Keratinocyte (primary cell): ENCODE measurements at regions not wholly inside any gene's neighbourhood (a gene's known extent, or its start where the extent isn't known, plus 50 kb on each side); places are given as distances from the start of the nearest gene placed in this dataset.
"Not testable (repeated sequence)": the region's sequence is repeated elsewhere in the genome, so short reads cannot be mapped to it uniquely, and the experiment has no call there.

Experiments
- DNase-seq: peaks from one replicate; pipeline ENCODE4 v3.0.0-alpha.2; 2011; ENCODE audit warnings: low read depth, missing footprints, low spot score
- FAIRE-seq: peaks from 2 replicates; lab custom pipeline; 2011; peaks lifted over from hg19 to GRCh38; lab: Jason Lieb, UNC
- H2AFZ ChIP-seq: 2 replicates; pipeline ENCODE4 v1.6.0; 2012; ENCODE audit warnings: low read length, control low read depth, inconsistent platforms; ENCODE audit not compliant: control insufficient read depth
- H3K27ac ChIP-seq: 2 replicates; pipeline ENCODE4 v1.5.1; 2011; ENCODE audit warnings: low read length; ENCODE audit not compliant: control insufficient read depth, insufficient read depth
- H3K27me3 ChIP-seq: 3 replicates; pipeline ENCODE4 v1.6.0; 2011; ENCODE audit warnings: low read length; ENCODE audit not compliant: control insufficient read depth, insufficient read depth; ENCODE audit errors: extremely low read depth
- H3K36me3 ChIP-seq, 2 experiments: 2 replicates in 1 of 2; 3 replicates in 1 of 2; pipeline ENCODE4 v1.5.1; 2011; ENCODE audit warnings: low read length in 2 of 2, mild to moderate bottlenecking in 1 of 2; ENCODE audit not compliant: control insufficient read depth in 2 of 2, insufficient read depth in 2 of 2; ENCODE audit errors: extremely low read depth in 1 of 2
- H3K4me1 ChIP-seq: 3 replicates; pipeline ENCODE4 v1.5.1; 2011; ENCODE audit warnings: low read length; ENCODE audit not compliant: control insufficient read depth, insufficient read depth; ENCODE audit errors: extremely low read depth
- H3K4me2 ChIP-seq: 3 replicates; pipeline ENCODE4 v1.6.0; 2011; ENCODE audit warnings: low read depth, low read length; ENCODE audit not compliant: control insufficient read depth, insufficient read depth; ENCODE audit errors: extremely low read depth
- H3K4me3 ChIP-seq, 3 experiments: fragments of 200-600 bp in 1 of 3; sonication (generic) in 1 of 3; 2 replicates in 2 of 3; 3 replicates in 1 of 3; pipeline ENCODE4 v1.5.1; 2011 to 2016; ENCODE audit warnings: low read length in 3 of 3, mild to moderate bottlenecking in 3 of 3, control low read depth in 2 of 3, inconsistent platforms in 1 of 3, low read depth in 1 of 3, mixed read lengths in 1 of 3, mixed run types in 1 of 3, moderate library complexity in 1 of 3; ENCODE audit not compliant: control insufficient read depth in 2 of 3, insufficient read depth in 2 of 3; ENCODE audit errors: extremely low read depth in 1 of 3
- H3K79me2 ChIP-seq: 2 replicates; pipeline ENCODE4 v1.6.0; 2012; ENCODE audit warnings: low read length; ENCODE audit not compliant: control insufficient read depth, insufficient read depth
- H3K9ac ChIP-seq: 3 replicates; pipeline ENCODE4 v1.6.0; 2011; ENCODE audit warnings: low read length; ENCODE audit not compliant: control insufficient read depth, insufficient read depth; ENCODE audit errors: extremely low read depth
- H3K9me1 ChIP-seq: 3 replicates; pipeline ENCODE4 v1.6.0; 2011; ENCODE audit warnings: low read length; ENCODE audit not compliant: control insufficient read depth, insufficient read depth; ENCODE audit errors: extremely low read depth
- H3K9me3 ChIP-seq: 2 replicates; pipeline ENCODE4 v1.5.1; 2012; ENCODE audit warnings: low read depth, low read length; ENCODE audit not compliant: control insufficient read depth
- H4K20me1 ChIP-seq: 3 replicates; pipeline ENCODE4 v1.6.0; 2011; ENCODE audit warnings: low read length; ENCODE audit not compliant: control insufficient read depth, insufficient read depth; ENCODE audit errors: extremely low read depth
- EZH2 ChIP-seq: IDR thresholded peaks from one replicate; pipeline ENCODE4 v1.6.1; 2012; ENCODE audit warnings: inconsistent platforms, mild to moderate bottlenecking, low read length, moderate library complexity
- dilution Hi-C: fragments of 300-500 bp; cut with MboI; formaldehyde crosslinking; loops from one replicate; pipeline ENCODE4 v1.7.0; 2020; ENCODE audit warnings: low sequenced_read_pairs; ENCODE audit not compliant: extremely low pct_ligation_motif_present
- TF ChIP-seq, protein P1 (sequence below), 3 experiments: IDR thresholded peaks in 1 of 3; conservative IDR thresholded peaks in 1 of 3; optimal IDR thresholded peaks in 1 of 3; 2 replicates in 2 of 3; 3 replicates in 1 of 3; pipeline versions ENCODE3 to v1.5.1; 2011; ENCODE audit warnings: low read length in 3 of 3, mild to moderate bottlenecking in 3 of 3, moderate library complexity in 2 of 3, control low read depth in 1 of 3, inconsistent platforms in 1 of 3; ENCODE audit not compliant: insufficient read depth in 2 of 3; ENCODE audit errors: extremely low read depth in 1 of 3

DNA sequence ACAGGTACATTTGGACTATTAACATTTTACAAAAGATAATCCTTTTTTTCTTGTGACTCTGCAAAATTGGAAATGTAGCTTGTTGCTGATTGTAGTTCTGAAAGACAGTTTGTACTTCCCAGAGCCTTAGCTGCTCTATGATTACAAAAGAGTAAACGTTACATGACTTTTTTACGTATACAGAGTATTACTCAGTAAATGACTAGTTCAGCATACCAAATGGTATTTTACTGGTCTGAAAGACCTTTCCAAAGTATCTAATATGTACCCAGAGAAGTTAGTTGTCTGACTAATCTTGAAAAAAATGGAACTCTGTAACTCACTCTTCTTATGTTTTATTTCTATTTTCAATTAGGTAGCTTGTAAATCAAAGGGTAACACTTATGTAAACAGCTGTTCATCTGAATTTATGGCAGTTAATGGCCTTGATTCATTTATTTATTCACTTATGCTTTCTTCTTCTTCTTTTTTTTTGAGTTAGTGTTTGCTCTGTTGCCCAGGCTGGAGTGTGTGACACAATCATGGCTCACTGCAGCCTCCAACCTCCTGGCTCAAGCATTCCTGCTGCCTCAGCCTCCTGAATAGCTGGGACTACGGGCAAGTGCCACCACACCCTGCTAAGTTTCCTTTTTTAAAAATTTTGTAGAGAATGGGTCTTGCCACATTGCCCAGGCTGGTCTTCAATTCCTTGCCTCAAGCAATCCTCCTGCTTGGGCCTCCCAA is 151.7 kb downstream of the C3orf38 start:
- Histone ChIP-seq H3K4me1 (no peaks in the 10 kb centered on the region), H3K27ac (no peak overlapping the region), H3K9ac (no peak overlapping the region), H3K36me3 (no peaks in the 10 kb centered on the region), H3K4me3 (no peak overlapping the region), H3K9me3 (no peaks in the 10 kb centered on the region), H3K9me1 (no peaks in the 10 kb centered on the region), H2AFZ (no peak overlapping the region), H4K20me1 (no peaks in the 10 kb centered on the region), H3K4me2 (no peak overlapping the region), H3K27me3 (no peaks in the 10 kb centered on the region), H3K79me2 (no peaks in the 10 kb centered on the region)
- TF ChIP-seq, protein P1, sequence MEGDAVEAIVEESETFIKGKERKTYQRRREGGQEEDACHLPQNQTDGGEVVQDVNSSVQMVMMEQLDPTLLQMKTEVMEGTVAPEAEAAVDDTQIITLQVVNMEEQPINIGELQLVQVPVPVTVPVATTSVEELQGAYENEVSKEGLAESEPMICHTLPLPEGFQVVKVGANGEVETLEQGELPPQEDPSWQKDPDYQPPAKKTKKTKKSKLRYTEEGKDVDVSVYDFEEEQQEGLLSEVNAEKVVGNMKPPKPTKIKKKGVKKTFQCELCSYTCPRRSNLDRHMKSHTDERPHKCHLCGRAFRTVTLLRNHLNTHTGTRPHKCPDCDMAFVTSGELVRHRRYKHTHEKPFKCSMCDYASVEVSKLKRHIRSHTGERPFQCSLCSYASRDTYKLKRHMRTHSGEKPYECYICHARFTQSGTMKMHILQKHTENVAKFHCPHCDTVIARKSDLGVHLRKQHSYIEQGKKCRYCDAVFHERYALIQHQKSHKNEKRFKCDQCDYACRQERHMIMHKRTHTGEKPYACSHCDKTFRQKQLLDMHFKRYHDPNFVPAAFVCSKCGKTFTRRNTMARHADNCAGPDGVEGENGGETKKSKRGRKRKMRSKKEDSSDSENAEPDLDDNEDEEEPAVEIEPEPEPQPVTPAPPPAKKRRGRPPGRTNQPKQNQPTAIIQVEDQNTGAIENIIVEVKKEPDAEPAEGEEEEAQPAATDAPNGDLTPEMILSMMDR (optimal IDR thresholded peaks at IDR 0.05 in 1 of 3, IDR thresholded peaks at IDR 0.05 in 1 of 3, conservative IDR thresholded peaks at IDR 0.05 in 1 of 3; ENCODE audit: extremely low read depth in 1 of 3, insufficient read depth in 2 of 3, low read length in 3 of 3), result no peak
- TF ChIP-seq EZH2, result no peak
- FAIRE-seq, result no peak
- dilution Hi-C loops, result no loop called here
- DNase-seq, result no peak

DNA sequence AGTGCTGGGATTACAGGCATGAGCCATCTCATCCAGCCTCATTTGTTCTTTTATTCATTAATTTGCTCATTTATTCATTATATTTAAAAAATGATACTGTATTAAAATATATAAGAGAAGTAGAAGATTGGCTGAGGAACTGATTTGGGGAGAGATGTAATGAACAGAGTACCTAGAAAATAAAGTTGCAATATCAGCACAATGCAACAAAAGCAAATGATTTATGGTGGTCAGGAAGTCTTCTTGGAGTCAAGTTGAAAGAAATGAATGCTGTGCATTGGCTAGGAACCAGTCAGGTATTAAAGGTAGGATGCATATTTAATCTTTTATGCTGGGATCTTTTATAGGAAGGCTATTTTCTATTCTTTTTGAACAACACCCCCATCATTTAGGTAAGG is 152.2 kb downstream of the C3orf38 start:
- no peak for DNase-seq
- Histone ChIP-seq H3K4me3 (no peak overlapping the region), H3K36me3 (no peaks in the 10 kb centered on the region), H3K27ac (no peak overlapping the region), H2AFZ (no peak overlapping the region), H3K79me2 (no peaks in the 10 kb centered on the region), H4K20me1 (no peaks in the 10 kb centered on the region), H3K9ac (no peak overlapping the region), H3K9me1 (no peaks in the 10 kb centered on the region), H3K27me3 (no peaks in the 10 kb centered on the region), H3K4me1 (no peaks in the 10 kb centered on the region), H3K9me3 (no peaks in the 10 kb centered on the region), H3K4me2 (no peak overlapping the region)
- dilution Hi-C loops, result no loop called here
- TF ChIP-seq, protein P1 (optimal IDR thresholded peaks at IDR 0.05 in 1 of 3, IDR thresholded peaks at IDR 0.05 in 1 of 3, conservative IDR thresholded peaks at IDR 0.05 in 1 of 3; ENCODE audit: extremely low read depth in 1 of 3, insufficient read depth in 2 of 3, low read length in 3 of 3), result no peak
- TF ChIP-seq EZH2, result no peak
- no peak for FAIRE-seq

DNA sequence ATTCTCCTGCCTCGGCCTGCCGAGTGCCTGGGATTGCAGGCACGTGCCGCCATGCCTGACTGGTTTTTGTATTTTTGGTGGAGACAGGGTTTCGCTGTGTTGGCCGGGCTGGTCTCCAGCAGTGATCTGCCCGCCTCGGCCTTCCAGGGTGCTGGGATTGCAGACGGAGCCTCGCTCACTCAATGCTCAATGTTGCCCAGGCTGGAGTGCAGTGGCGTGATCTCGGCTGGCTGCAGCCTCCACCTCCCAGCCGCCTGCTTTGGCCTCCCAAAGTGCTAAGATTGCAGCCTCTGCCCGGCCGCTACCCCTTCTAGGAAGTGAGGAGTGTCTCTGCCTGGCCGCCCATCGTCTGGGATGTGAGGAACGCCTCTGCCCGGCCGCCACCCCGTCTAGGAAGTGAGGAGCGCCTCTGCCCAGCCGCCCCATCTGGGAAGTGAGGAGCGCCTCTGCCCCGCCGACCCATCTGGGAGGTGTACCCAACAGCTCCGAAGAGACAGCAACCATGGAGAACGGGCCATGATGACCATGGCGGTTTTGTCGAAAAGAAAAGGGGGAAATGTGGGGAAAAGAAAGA is 153.7 kb downstream of the C3orf38 start:
- DNase-seq, H3K4me3 ChIP-seq, H3K4me2 ChIP-seq, dilution Hi-C loops, H3K4me1 ChIP-seq, H2AFZ ChIP-seq, H3K9me1 ChIP-seq, H3K79me2 ChIP-seq, FAIRE-seq, H4K20me1 ChIP-seq, H3K9me3 ChIP-seq, H3K27ac ChIP-seq, H3K9ac ChIP-seq, H3K36me3 ChIP-seq, H3K27me3 ChIP-seq: not testable (repeated sequence)
